Epithelial cell of proximal tubule (primary cell): ENCODE measurements at regions not wholly inside any gene's neighbourhood (a gene's known extent, or its start where the extent isn't known, plus 50 kb on each side); places are given as distances from the start of the nearest gene placed in this dataset.

Source experiments
- DNase-seq: peaks from one replicate; pipeline ENCODE4 v3.0.0-alpha.2; 2011; ENCODE audit warnings: low read depth
- H3K4me3 ChIP-seq: 2 replicates; pipeline ENCODE4 v1.5.1; 2011; ENCODE audit warnings: low read depth, mild to moderate bottlenecking, low read length
- TF ChIP-seq, protein P1 (sequence below): conservative IDR thresholded peaks from 2 replicates; pipeline ENCODE4 v1.5.1; 2012; ENCODE audit warnings: low read depth, mild to moderate bottlenecking, low read length

GRCh38 chr2:18050001-18050400 lies 171.5 kb downstream of the KCNS3 start:
- TF ChIP-seq, protein P1, sequence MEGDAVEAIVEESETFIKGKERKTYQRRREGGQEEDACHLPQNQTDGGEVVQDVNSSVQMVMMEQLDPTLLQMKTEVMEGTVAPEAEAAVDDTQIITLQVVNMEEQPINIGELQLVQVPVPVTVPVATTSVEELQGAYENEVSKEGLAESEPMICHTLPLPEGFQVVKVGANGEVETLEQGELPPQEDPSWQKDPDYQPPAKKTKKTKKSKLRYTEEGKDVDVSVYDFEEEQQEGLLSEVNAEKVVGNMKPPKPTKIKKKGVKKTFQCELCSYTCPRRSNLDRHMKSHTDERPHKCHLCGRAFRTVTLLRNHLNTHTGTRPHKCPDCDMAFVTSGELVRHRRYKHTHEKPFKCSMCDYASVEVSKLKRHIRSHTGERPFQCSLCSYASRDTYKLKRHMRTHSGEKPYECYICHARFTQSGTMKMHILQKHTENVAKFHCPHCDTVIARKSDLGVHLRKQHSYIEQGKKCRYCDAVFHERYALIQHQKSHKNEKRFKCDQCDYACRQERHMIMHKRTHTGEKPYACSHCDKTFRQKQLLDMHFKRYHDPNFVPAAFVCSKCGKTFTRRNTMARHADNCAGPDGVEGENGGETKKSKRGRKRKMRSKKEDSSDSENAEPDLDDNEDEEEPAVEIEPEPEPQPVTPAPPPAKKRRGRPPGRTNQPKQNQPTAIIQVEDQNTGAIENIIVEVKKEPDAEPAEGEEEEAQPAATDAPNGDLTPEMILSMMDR = no peak
- DNase-seq = no peak
- H3K4me3 ChIP-seq = no peak overlapping the region

DNA sequence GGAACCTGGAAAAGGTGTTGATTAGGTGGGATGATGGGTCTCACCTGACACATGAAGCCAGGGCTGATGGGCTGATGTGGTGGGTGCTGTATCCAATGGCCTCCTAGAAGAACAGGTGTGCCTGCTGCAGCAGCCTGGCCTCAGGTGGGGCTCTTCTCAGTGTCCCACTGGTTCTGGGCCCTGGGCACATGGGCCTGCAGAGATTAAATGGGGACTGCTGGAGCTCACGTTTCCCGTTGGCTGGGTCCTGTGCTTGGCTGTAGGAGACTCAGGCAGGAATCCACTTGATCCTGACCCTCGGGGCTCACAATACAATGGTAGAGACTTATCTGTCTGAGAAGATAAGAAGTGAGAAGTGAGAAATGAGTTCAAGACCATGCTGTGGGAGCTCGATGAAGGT lies 170.9 kb downstream of the KCNS3 start:
- no peak overlapping the region for H3K4me3 ChIP-seq
- no peak for DNase-seq
- TF ChIP-seq, protein P1 = no peak

DNA sequence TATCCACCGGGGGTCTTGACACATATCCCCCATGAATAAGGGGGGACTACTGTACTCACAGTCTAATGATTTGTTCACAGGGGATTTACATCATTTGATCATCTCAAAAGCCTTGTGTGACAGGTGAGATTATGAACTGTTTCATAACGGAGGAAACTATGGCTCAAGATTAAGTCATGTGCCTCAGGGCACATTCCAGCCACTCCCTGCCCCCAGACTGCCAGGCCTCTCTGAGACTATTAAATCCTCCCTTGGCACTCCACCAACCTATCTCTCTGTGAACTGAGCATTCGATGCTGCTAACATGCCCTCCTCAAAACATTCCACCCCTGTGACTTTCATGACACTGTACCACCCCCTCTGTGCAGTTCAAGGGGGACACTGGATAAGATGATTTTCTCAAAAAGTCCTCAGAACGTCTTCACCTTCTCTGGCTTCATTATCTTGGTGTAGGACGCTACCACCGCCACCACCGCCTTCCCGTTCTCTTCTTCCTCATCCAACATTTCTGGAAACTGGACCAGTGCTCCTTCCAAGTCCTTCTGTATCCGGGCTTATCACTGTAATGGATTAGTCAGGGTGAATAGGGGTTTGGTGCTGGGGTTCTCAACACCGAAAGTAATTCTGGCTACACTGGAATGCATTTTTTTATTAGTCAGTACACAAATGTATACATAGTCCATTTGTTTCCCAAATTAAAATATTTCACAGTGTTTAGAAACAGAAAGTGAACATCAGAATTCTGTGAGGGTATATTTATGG lies 169.6 kb downstream of the KCNS3 start:
- DNase-seq = peak; percentile 20
- TF ChIP-seq, protein P1 = no peak
- H3K4me3 ChIP-seq = no peak overlapping the region

- no peak overlapping the region for H3K4me3 ChIP-seq
- no peak for DNase-seq
- TF ChIP-seq, protein P1 = no peak
Observed at GRCh38 chr2:18047213-18047611, 168.7 kb downstream of the KCNS3 start.

GRCh38 chr2:18046558-18047212 lies 168.2 kb downstream of the KCNS3 start:
- DNase-seq = no peak
- TF ChIP-seq, protein P1 = no peak
- no peak overlapping the region for H3K4me3 ChIP-seq

DNA sequence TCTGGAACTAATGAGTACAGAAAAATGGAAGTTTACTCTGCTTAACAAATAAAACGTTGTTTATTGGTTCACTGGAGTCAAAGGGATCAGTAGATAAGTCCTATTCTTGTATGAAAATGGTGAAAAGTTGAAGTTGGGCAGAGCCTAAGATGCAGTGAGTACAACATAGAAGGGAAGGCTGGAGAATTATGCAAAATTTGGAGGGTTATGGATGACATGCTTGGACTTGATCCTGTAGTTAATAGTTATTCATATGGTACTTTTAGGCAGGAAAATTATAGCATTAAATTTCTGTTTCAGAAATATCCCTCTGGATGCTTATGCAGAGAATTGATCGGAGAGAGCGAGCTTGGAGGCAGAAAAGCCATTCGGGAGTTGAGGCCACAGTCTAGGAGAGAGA lies 167.6 kb downstream of the KCNS3 start:
- TF ChIP-seq, protein P1 = no peak
- H3K4me3 ChIP-seq = no peak overlapping the region
- DNase-seq = no peak
